NT2/D1 (cell line): ENCODE measurements at regions not wholly inside any gene's neighbourhood (a gene's known extent, or its start where the extent isn't known, plus 50 kb on each side); places are given as distances from the start of the nearest gene placed in this dataset.

Experiments
- DNase-seq: peaks from one replicate; pipeline ENCODE4 v3.0.0-alpha.2; 2011; ENCODE audit warnings: low read depth, low spot score
- H3K27me3 ChIP-seq: 2 replicates; pipeline ENCODE4 v1.6.0; 2011; ENCODE audit warnings: mild to moderate bottlenecking; ENCODE audit not compliant: insufficient read length, insufficient read depth
- H3K36me3 ChIP-seq: 2 replicates; pipeline ENCODE4 v1.6.1; 2011; ENCODE audit warnings: mild to moderate bottlenecking, low read length, mixed read lengths; ENCODE audit not compliant: insufficient read depth, insufficient read length
- H3K4me1 ChIP-seq: 2 replicates; pipeline ENCODE4 v1.5.1; 2011; ENCODE audit not compliant: insufficient read depth, insufficient read length
- H3K4me3 ChIP-seq: 2 replicates; pipeline ENCODE4 v1.5.1; 2011; ENCODE audit warnings: low read depth; ENCODE audit not compliant: insufficient read length
- H3K9ac ChIP-seq: 2 replicates; pipeline ENCODE4 v1.6.0; 2011; ENCODE audit warnings: low read depth; ENCODE audit not compliant: insufficient read length
- H3K9me3 ChIP-seq: 2 replicates; pipeline ENCODE4 v1.5.1; 2011; ENCODE audit warnings: mild to moderate bottlenecking, low read length; ENCODE audit not compliant: insufficient read depth
- SUZ12 ChIP-seq: IDR thresholded peaks from 2 replicates; pipeline ENCODE4 v1.6.1; 2011; ENCODE audit not compliant: insufficient read length, insufficient read depth; ENCODE audit errors: extremely low read depth
- YY1 ChIP-seq: IDR thresholded peaks from 2 replicates; pipeline ENCODE4 v1.6.1; 2011; ENCODE audit not compliant: insufficient read length, insufficient read depth
- ZNF274 ChIP-seq: IDR thresholded peaks from 2 replicates; pipeline ENCODE4 v1.6.1; 2011; ENCODE audit warnings: mild to moderate bottlenecking, low read depth, low read length

GRCh38 chr11:91158297-91158696, 935.4 kb upstream of the CHORDC1 start:
- H3K9ac ChIP-seq, result no peak overlapping the region
- no peaks in the 10 kb centered on the region for H3K4me1 ChIP-seq
- H3K9me3 ChIP-seq, result no peaks in the 10 kb centered on the region
- no peak for TF ChIP-seq YY1
- no peak for TF ChIP-seq ZNF274
- no peak for TF ChIP-seq SUZ12
- H3K36me3 ChIP-seq, result no peaks in the 10 kb centered on the region
- no peak overlapping the region for H3K4me3 ChIP-seq
- H3K27me3 ChIP-seq, result no peaks in the 10 kb centered on the region
- no peak for DNase-seq

- H3K9ac ChIP-seq, result no peak overlapping the region
- TF ChIP-seq ZNF274 (no peak), YY1 (no peak), SUZ12 (no peak)
- no peak overlapping the region for H3K4me3 ChIP-seq
- no peak for DNase-seq
- H3K27me3 ChIP-seq, result no peaks in the 10 kb centered on the region
- no peaks in the 10 kb centered on the region for H3K4me1 ChIP-seq
- H3K9me3 ChIP-seq, result peaks cover 12% of the 10 kb centered on the region
- no peaks in the 10 kb centered on the region for H3K36me3 ChIP-seq
Observed at GRCh38 chr11:91156041-91156440, 933.2 kb upstream of the CHORDC1 start.

- H3K36me3 ChIP-seq, result no peaks in the 10 kb centered on the region
- no peaks in the 10 kb centered on the region for H3K4me1 ChIP-seq
- TF ChIP-seq SUZ12 (no peak), YY1 (no peak), ZNF274 (no peak)
- peaks cover 12% of the 10 kb centered on the region for H3K9me3 ChIP-seq
- H3K27me3 ChIP-seq, result no peaks in the 10 kb centered on the region
- no peak for DNase-seq
- H3K9ac ChIP-seq, result no peak overlapping the region
- no peak overlapping the region for H3K4me3 ChIP-seq
Observed at GRCh38 chr11:91147885-91148284, 925.0 kb upstream of the CHORDC1 start.

GRCh38 chr11:91141655-91142054, 918.8 kb upstream of the CHORDC1 start:
- TF ChIP-seq ZNF274, result no peak
- Histone ChIP-seq H3K9ac (no peak overlapping the region), H3K36me3 (no peaks in the 10 kb centered on the region), H3K4me3 (no peak overlapping the region), H3K9me3 (no peaks in the 10 kb centered on the region), H3K4me1 (no peaks in the 10 kb centered on the region), H3K27me3 (no peaks in the 10 kb centered on the region)
- no peak for DNase-seq

GRCh38 chr11:91136631-91137030, 913.8 kb upstream of the CHORDC1 start:
- H3K4me1 ChIP-seq, result no peaks in the 10 kb centered on the region
- no peak overlapping the region for H3K4me3 ChIP-seq
- H3K27me3 ChIP-seq, result no peaks in the 10 kb centered on the region
- DNase-seq, result no peak
- H3K9ac ChIP-seq, result no peak overlapping the region
- no peak for TF ChIP-seq ZNF274
- no peaks in the 10 kb centered on the region for H3K9me3 ChIP-seq
- H3K36me3 ChIP-seq, result no peaks in the 10 kb centered on the region

- no peaks in the 10 kb centered on the region for H3K27me3 ChIP-seq
- H3K4me1 ChIP-seq, result no peaks in the 10 kb centered on the region
- DNase-seq, result no peak
- no peak overlapping the region for H3K4me3 ChIP-seq
- H3K9ac ChIP-seq, result no peak overlapping the region
- no peaks in the 10 kb centered on the region for H3K36me3 ChIP-seq
- TF ChIP-seq ZNF274 (no peak), SUZ12 (no peak), YY1 (no peak)
- no peaks in the 10 kb centered on the region for H3K9me3 ChIP-seq
Observed at GRCh38 chr11:91133361-91133760, 910.5 kb upstream of the CHORDC1 start.

- Histone ChIP-seq H3K9me3 (no peaks in the 10 kb centered on the region), H3K4me3 (no peak overlapping the region), H3K27me3 (no peaks in the 10 kb centered on the region), H3K9ac (no peak overlapping the region), H3K4me1 (no peaks in the 10 kb centered on the region), H3K36me3 (no peaks in the 10 kb centered on the region)
- no peak for DNase-seq
- TF ChIP-seq YY1 (no peak), SUZ12 (no peak), ZNF274 (no peak)
Observed at GRCh38 chr11:91129596-91129995, 906.7 kb upstream of the CHORDC1 start.

- DNase-seq, result no peak
- TF ChIP-seq YY1 (no peak), ZNF274 (no peak), SUZ12 (no peak)
- Histone ChIP-seq H3K9me3 (no peaks in the 10 kb centered on the region), H3K9ac (no peak overlapping the region), H3K27me3 (no peaks in the 10 kb centered on the region), H3K4me1 (no peaks in the 10 kb centered on the region), H3K36me3 (no peaks in the 10 kb centered on the region), H3K4me3 (no peak overlapping the region)
Observed at GRCh38 chr11:91124363-91124762, 901.5 kb upstream of the CHORDC1 start.
